GM19452 (cell line): ENCODE measurements at regions not wholly inside any gene's neighbourhood (a gene's known extent, or its start where the extent isn't known, plus 50 kb on each side); places are given as distances from the start of the nearest gene placed in this dataset.

Experiments used
- ATAC-seq: cut with Tn5 transposase; IDR thresholded peaks from one replicate; pipeline ENCODE4 v1.9.1; 2021; ENCODE audit not compliant: unreplicated experiment

DNA sequence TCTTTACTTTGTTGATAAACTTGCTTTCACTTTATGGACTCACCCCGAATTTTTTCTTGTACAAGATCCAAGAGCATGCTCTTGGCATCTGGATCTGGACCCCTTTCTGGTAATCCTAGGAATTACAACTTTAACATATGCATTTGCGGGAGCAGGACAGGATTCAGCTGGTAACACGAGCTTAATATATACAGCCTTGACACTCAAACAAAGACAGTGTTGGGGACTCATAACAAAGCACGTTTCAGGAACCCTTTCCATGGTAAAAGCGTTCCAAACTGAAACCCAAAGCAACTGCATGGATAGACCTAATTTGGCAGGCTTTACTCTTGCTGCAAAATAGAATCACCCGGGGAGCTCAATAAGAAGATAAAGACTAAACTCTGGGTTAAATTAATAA is 349.7 kb upstream of the AMELY start:
- no peak for ATAC-seq

DNA sequence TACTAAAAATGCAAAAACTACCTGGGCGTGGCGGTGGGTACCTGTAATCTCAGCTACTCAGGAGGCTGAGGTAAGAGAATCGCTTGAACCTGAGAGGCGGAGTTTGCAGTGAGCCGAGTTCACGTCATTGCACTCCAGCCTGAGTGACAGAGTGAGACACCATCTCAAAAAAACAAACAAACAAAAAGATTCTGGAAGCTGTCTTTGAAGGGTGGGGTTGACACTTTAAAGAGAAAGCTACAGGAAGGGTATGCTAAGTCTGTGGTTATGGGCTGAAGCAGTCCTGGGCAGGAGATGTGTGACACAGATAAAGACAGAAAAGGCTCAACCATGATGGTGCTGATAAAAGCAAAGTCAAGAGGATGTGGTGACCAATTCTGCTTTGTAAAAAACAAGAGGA is 328.5 kb upstream of the AMELY start:
- no peak for ATAC-seq

DNA sequence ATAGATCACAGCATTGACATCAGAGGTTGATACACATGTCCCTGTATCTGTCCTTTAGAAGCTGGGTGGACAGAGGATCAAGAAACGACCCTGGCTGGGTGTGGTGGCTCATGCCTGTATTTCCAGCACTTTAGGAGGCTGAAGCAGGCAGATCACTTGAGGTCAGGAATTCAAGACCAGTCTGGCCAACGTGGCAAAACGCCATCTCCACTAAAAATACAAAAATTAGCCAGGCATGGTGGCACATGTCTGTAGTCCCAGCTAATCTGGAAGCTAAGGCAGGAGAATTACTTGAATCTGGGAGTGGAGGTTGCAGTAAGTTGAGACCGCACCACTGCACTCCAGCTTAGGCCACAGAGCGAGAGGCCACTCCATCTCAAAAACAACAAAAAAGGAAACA is 300.4 kb upstream of the AMELY start:
- ATAC-seq = no peak

GRCh38 chrY:7204456-7204855 is 292.9 kb upstream of the AMELY start:
- ATAC-seq = no peak

DNA sequence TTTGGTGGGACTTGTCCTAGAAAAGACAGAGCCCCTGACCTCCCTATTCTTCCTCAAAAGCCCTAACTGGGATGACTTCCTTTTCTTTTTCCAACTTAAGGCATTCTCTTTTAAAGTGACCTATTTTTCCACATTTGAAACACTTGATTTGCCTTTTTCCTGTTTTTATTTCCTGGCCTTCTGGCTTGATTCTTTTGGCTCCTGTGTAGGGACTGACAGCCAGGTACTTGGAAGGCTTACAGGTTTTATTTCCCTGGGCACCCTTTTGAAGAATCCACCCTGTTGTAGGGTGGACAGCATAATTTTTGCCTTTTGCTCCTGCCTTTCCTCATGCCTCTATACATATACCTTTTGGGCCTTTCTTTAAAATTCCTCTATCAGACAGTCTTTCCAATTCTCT is 271.0 kb upstream of the AMELY start:
- ATAC-seq = no peak

- no peak for ATAC-seq
These were observed 266.1 kb upstream of the AMELY start for GRCh38 chrY:7177631-7178030.

- no peak for ATAC-seq
These were observed 257.9 kb upstream of the AMELY start for GRCh38 chrY:7169475-7169874.

DNA sequence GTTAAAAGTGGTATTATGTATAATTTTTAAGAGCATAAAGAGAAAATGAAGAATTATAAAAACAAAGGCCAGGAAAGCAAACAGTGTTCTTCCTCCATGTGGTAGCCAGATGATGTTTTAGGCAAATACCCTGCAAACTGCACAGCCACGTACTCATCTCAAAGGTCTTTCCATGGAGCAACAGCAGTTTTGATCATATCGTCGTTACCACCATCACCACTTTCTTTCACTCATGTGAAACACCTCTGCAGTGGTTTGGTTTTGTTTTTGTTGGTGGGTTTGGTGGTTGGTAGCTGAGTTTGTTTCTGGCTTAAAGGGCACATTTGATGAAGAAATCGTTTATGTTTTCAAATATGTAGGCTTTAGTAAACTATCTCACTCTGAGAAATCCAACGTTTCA is 229.9 kb upstream of the AMELY start:
- ATAC-seq = no peak
